Activated CD8-positive, alpha-beta T cell treated with anti-CD3 and anti-CD28 coated beads, Interleukin-2, amount 10 ng/mL, durations not matched to agents 7 days and 5 days (primary cell): ENCODE measurements at regions not wholly inside any gene's neighbourhood (a gene's known extent, or its start where the extent isn't known, plus 50 kb on each side); places are given as distances from the start of the nearest gene placed in this dataset.
"Not testable (repeated sequence)": the region's sequence is repeated elsewhere in the genome, so short reads cannot be mapped to it uniquely, and the experiment has no call there.

Source experiments
- ATAC-seq: fragments of 150-1000 bp; cut with Tn5 transposase; one replicate; pipeline ENCODE4 v1.10.0; 2021; ENCODE audit warnings: moderate library complexity
- CTCF ChIA-PET: fragments of 350-600 bp; sonication (Branson Sonifier 250); formaldehyde crosslinking; loops from one replicate; lab custom pipeline; 2021; ENCODE audit warnings: antibody characterized with exemption; lab: Charles Lee
- POLR2A ChIA-PET: fragments of 350-600 bp; sonication (Branson Sonifier 250); formaldehyde crosslinking; loops from one replicate; lab custom pipeline; 2021; ENCODE audit warnings: antibody characterized with exemption; lab: Charles Lee
- DNase-seq: peaks from one replicate; pipeline ENCODE4 v3.0.0-alpha.2; 2020
- H3K27ac Mint-ChIP-seq: one replicate; pipeline ENCODE4 v1.8.0; 2021; ENCODE audit warnings: mild to moderate bottlenecking, mixed read lengths
- H3K27me3 Mint-ChIP-seq: one replicate; pipeline ENCODE4 v1.8.0; 2021; ENCODE audit warnings: low read depth, mixed read lengths
- H3K36me3 Mint-ChIP-seq: one replicate; pipeline ENCODE4 v1.8.0; 2021; ENCODE audit warnings: low read depth, mixed read lengths
- H3K4me1 Mint-ChIP-seq: one replicate; pipeline ENCODE4 v1.8.0; 2021; ENCODE audit warnings: low read depth, mixed read lengths
- H3K4me3 Mint-ChIP-seq: one replicate; pipeline ENCODE4 v1.8.0; 2021; ENCODE audit warnings: mild to moderate bottlenecking, mixed read lengths
- H3K9me3 Mint-ChIP-seq: one replicate; pipeline ENCODE4 v1.8.0; 2022; ENCODE audit warnings: mixed read lengths; ENCODE audit not compliant: insufficient read depth

- POLR2A ChIA-PET, result no interaction called here
- DNase-seq (no peak), ATAC-seq (no peak)
- CTCF ChIA-PET, result no interaction called here
- Mint-ChIP-seq H3K27ac (no peak overlapping the region), H3K9me3 (peaks cover 12% of the 10 kb centered on the region), H3K4me1 (no peaks in the 10 kb centered on the region), H3K36me3 (no peaks in the 10 kb centered on the region), H3K4me3 (no peak overlapping the region), H3K27me3 (no peaks in the 10 kb centered on the region)
These were observed 745.9 kb upstream of the CCDC179 start for GRCh38 chr11:23606191-23606590.

DNA sequence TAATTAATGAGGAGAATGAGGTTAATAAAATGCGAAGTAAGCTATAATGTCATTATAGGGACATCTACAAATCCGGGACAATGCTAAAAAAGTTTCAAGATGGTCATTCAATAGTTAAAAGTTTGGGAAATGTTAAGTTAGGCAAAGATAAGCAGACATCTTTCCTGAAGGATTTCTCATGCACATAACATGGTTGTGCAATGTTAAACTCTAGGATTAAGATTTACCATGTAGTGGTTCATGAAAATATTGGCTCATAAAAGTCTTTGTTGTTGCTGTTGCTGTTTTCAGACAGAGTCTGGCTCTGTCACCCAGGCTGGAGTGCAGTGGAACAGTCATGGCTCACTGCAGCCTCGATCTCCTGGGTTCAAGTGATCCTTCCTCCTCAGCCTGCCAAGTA lies 751.5 kb upstream of the CCDC179 start:
- POLR2A ChIA-PET, result no interaction called here
- Mint-ChIP-seq H3K4me1 (no peaks in the 10 kb centered on the region), H3K9me3 (peaks cover 12% of the 10 kb centered on the region), H3K27ac (no peak overlapping the region), H3K27me3 (no peaks in the 10 kb centered on the region), H3K4me3 (no peak overlapping the region), H3K36me3 (no peaks in the 10 kb centered on the region)
- CTCF ChIA-PET, result no interaction called here
- DNase-seq (no peak), ATAC-seq (no peak)

DNA sequence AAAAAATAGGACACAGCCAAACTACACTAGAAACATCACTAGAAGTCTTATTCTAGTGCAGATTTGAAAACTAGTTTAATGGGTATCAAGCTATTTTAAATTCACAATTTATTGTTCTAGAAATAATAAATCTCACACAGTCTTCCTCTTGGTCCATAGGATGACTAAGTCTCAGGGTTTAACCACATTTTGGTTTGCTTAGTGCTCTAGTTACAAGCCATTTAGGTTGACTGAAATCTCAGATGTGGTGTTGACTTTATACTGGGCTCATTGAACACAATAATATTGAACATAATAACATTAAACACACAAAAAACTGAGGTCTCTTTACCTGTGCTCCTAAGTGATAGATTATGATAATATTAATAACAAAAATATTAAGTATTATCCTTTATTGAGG lies 760.3 kb upstream of the CCDC179 start:
- no peak for ATAC-seq
- Mint-ChIP-seq H3K4me3 (no peak overlapping the region), H3K27me3 (no peaks in the 10 kb centered on the region), H3K36me3 (no peaks in the 10 kb centered on the region), H3K27ac (no peak overlapping the region), H3K4me1 (no peaks in the 10 kb centered on the region), H3K9me3 (peaks cover 3% of the 10 kb centered on the region)
- DNase-seq, result no peak
- CTCF ChIA-PET, result no interaction called here
- POLR2A ChIA-PET, result no interaction called here

GRCh38 chr11:23632293-23632692 lies 772.0 kb upstream of the CCDC179 start:
- DNase-seq, result no peak
- H3K27ac Mint-ChIP-seq, result no peak overlapping the region
- no peak overlapping the region for H3K4me3 Mint-ChIP-seq
- no peaks in the 10 kb centered on the region for H3K27me3 Mint-ChIP-seq
- no peaks in the 10 kb centered on the region for H3K4me1 Mint-ChIP-seq
- CTCF ChIA-PET, result no interaction called here
- H3K9me3 Mint-ChIP-seq, result peaks cover 7% of the 10 kb centered on the region
- no peak for ATAC-seq
- POLR2A ChIA-PET, result no interaction called here
- H3K36me3 Mint-ChIP-seq, result no peaks in the 10 kb centered on the region

- Mint-ChIP-seq H3K9me3 (peaks cover 6% of the 10 kb centered on the region), H3K4me3 (no peak overlapping the region), H3K36me3 (no peaks in the 10 kb centered on the region), H3K27ac (no peak overlapping the region), H3K4me1 (no peaks in the 10 kb centered on the region), H3K27me3 (no peaks in the 10 kb centered on the region)
- ChIA-PET CTCF (no interaction called here), POLR2A (no interaction called here)
- ATAC-seq (no peak), DNase-seq (no peak)
These were observed 784.2 kb upstream of the CCDC179 start for GRCh38 chr11:23644443-23644842.

DNA sequence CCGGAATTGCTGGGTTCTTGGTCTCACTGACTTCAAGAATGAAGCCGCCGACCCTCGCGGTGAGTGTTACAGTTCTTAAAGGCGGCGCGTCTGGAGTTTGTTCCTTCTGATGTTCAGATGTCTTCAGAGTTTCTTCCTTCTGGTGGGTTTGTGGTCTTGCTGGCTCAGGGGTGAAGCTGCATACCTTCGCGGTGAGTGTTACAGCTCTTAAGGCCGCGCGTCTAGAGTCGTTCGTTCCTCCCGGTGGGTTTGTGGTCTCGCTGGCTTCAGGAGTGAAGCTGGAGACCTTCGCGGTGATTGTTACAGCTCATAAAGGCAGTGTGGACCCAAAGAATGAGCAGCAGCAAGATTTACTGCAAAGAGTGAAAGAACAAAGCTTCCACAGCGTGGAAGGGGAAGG lies 792.1 kb upstream of the CCDC179 start:
- POLR2A ChIA-PET, H3K4me3 Mint-ChIP-seq, ATAC-seq, DNase-seq, H3K27me3 Mint-ChIP-seq, H3K27ac Mint-ChIP-seq, H3K4me1 Mint-ChIP-seq, H3K36me3 Mint-ChIP-seq: not testable (repeated sequence)
- peaks cover 16% of the 10 kb centered on the region for H3K9me3 Mint-ChIP-seq
- CTCF ChIA-PET, result interaction anchor here (0.7 kb wide), 1 partner anchor 26 kb away, joined by 3 read pairs; no protein-coding TSS in a partner anchor

DNA sequence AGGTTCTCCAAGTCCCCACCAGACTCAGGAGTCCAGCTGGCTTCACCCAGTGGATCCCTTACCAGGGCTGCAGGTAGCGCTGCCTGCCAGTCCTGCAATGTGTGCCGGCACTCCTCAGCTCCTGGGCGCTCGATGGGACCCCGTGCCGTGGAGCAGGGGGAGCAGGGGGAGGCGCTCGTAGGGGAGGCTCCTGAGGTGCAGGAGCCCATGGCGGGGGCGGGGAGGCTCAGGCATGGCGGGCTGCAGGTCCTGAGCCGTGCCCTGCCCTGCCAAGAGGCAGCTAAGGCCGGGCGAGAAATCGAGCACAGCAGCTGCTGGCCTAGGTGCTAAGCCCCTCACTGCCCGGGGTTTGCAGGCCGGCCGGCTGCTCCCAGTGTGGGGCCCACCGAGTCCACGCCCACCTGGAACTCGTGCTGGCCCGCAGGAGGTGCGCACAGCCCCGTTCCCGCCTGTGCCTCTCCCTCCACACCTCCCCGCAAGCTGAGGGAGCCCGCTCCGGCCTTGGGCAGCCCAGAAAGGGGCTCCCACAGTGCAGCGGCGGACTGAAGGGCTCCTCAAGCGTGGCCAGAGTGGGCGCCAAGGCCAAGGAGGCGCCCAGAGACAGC lies 792.9 kb upstream of the CCDC179 start:
- DNase-seq, result no peak
- POLR2A ChIA-PET, result no interaction called here
- H3K4me3 Mint-ChIP-seq, result no peak overlapping the region
- H3K4me1 Mint-ChIP-seq, result no peaks in the 10 kb centered on the region
- H3K36me3 Mint-ChIP-seq, result no peaks in the 10 kb centered on the region
- peaks cover 16% of the 10 kb centered on the region for H3K9me3 Mint-ChIP-seq
- no peak for ATAC-seq
- CTCF ChIA-PET, result no interaction called here
- no peak overlapping the region for H3K27ac Mint-ChIP-seq
- H3K27me3 Mint-ChIP-seq, result no peaks in the 10 kb centered on the region

GRCh38 chr11:23668324-23668723 lies 808.0 kb upstream of the CCDC179 start:
- H3K4me1 Mint-ChIP-seq, result no peaks in the 10 kb centered on the region
- CTCF ChIA-PET, result no interaction called here
- POLR2A ChIA-PET, result no interaction called here
- ATAC-seq, result no peak
- no peak overlapping the region for H3K27ac Mint-ChIP-seq
- no peaks in the 10 kb centered on the region for H3K36me3 Mint-ChIP-seq
- peaks cover 1% of the 10 kb centered on the region for H3K9me3 Mint-ChIP-seq
- no peaks in the 10 kb centered on the region for H3K27me3 Mint-ChIP-seq
- no peak overlapping the region for H3K4me3 Mint-ChIP-seq
- DNase-seq, result no peak

- Mint-ChIP-seq H3K4me1 (no peaks in the 10 kb centered on the region), H3K4me3 (no peak overlapping the region), H3K36me3 (no peaks in the 10 kb centered on the region), H3K9me3 (peaks cover 3% of the 10 kb centered on the region), H3K27ac (no peak overlapping the region), H3K27me3 (no peaks in the 10 kb centered on the region)
- ATAC-seq (no peak), DNase-seq (no peak)
- ChIA-PET POLR2A (no interaction called here), CTCF (no interaction called here)
These were observed 813.1 kb upstream of the CCDC179 start for GRCh38 chr11:23673366-23673765.

DNA sequence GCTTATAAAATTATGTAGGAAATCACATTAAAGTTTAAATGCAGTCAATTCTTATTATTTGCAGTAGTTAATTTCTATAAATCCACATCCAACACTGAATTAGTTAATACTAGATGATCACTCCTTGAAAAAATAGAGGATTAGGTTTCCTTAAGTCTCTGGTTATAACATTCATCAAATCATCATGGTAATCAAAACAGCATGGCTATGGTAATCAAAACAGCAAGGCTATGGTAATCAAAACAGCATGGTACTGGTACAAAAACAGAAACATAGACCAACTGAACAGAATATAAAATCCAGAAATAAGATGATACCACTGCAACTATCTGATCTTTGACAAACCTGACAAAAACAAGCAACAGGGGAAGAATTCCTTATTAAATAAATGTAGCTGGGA lies 814.6 kb upstream of the CCDC179 start:
- DNase-seq (no peak), ATAC-seq (no peak)
- Mint-ChIP-seq H3K27ac (no peak overlapping the region), H3K9me3 (peaks cover 3% of the 10 kb centered on the region), H3K4me3 (no peak overlapping the region), H3K4me1 (no peaks in the 10 kb centered on the region), H3K27me3 (no peaks in the 10 kb centered on the region), H3K36me3 (no peaks in the 10 kb centered on the region)
- POLR2A ChIA-PET, result no interaction called here
- CTCF ChIA-PET, result no interaction called here

DNA sequence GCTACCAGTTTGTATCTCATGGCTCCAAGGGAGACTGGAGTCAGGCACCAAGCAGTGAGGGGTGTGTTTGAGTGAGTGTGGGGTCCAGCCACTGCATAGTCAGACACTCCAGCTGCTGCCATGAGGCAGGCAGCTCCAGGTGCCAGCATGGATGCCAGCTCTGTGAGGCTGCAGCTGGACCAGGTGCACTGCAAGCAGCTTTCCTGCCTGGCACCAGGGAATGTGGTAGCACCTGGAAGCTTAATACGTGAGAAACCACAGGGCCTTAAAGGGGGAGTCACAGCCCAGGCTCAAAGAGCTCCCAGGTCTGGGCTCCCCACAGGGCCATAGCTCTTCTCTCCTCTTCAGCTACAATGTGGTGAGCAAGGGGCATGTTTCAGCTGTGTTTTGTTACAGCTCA lies 817.8 kb upstream of the LUZP2 start:
- Mint-ChIP-seq H3K27ac (no peak overlapping the region), H3K36me3 (no peaks in the 10 kb centered on the region), H3K27me3 (no peaks in the 10 kb centered on the region), H3K9me3 (no peaks in the 10 kb centered on the region), H3K4me3 (no peak overlapping the region), H3K4me1 (no peaks in the 10 kb centered on the region)
- no peak for DNase-seq
- ATAC-seq, result no peak
- CTCF ChIA-PET, result no interaction called here
- POLR2A ChIA-PET, result no interaction called here

- no peak for ATAC-seq
- Mint-ChIP-seq H3K4me1 (no peaks in the 10 kb centered on the region), H3K27ac (no peak overlapping the region), H3K27me3 (no peaks in the 10 kb centered on the region), H3K4me3 (no peak overlapping the region), H3K36me3 (no peaks in the 10 kb centered on the region), H3K9me3 (no peaks in the 10 kb centered on the region)
- POLR2A ChIA-PET, result no interaction called here
- CTCF ChIA-PET, result no interaction called here
- DNase-seq, result no peak
These were observed 816.9 kb upstream of the LUZP2 start for GRCh38 chr11:23679981-23680380.
